GM18873 (cell line): ENCODE measurements at regions not wholly inside any gene's neighbourhood (a gene's known extent, or its start where the extent isn't known, plus 50 kb on each side); places are given as distances from the start of the nearest gene placed in this dataset.

Experiments
- ATAC-seq: cut with Tn5 transposase; IDR thresholded peaks from one replicate; pipeline ENCODE4 v1.9.1; 2021; ENCODE audit warnings: mild to moderate bottlenecking, moderate library complexity, moderate number of reproducible peaks; ENCODE audit not compliant: unreplicated experiment, low FRiP score

DNA sequence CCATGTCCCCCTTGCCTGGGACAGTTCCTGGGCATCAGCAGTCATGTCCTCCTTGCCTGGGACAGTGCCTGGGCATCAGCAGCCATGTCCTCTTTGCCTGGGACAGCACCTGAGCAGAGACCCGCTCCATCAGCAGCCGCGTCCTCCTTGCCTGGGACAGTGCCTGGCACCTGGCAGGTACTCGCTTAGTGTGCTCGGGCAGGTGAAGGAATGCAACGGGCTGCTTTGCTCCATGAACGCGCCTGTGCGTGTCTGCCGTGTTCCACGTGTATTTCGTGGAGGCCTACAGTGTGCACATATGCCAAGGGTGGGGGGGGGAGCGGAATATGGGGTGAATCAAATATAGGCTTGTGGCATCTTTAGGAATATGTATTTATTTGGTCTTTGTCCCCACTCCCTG, 1490.7 kb downstream of the TBC1D22A start:
- no peak for ATAC-seq

GRCh38 chr22:48251629-48252028, 1489.2 kb downstream of the TBC1D22A start:
- no peak for ATAC-seq

DNA sequence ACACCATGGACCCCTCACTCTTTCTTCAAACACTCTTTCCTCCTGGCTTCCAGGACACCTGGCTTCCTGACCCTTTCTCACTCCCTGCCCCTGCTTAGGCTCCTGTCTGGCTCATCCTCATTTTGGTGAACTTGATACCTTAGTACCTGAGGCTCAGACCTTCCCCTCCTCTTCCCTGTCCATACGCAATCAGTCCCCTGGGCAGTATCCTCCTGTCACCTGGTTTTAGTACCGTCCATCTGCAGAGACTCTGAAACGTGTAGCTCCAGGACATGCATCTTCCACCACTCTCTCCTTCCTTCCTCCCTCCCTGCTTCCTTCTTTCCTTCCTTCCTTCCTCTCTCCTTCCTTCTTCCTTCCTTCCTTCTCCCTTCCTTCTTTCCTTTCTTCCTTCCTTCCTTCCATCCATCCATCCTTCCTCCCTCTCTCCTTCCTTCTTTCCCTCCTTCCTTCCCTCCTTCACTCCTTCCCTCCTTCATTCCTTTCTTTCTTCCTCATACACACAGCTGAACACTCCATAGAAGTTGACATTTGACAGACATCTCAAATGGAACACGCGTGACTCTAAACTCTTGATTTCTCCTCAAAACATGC, 1488.6 kb downstream of the TBC1D22A start:
- no peak for ATAC-seq

GRCh38 chr22:48250286-48250895, 1487.9 kb downstream of the TBC1D22A start:
- no peak for ATAC-seq

DNA sequence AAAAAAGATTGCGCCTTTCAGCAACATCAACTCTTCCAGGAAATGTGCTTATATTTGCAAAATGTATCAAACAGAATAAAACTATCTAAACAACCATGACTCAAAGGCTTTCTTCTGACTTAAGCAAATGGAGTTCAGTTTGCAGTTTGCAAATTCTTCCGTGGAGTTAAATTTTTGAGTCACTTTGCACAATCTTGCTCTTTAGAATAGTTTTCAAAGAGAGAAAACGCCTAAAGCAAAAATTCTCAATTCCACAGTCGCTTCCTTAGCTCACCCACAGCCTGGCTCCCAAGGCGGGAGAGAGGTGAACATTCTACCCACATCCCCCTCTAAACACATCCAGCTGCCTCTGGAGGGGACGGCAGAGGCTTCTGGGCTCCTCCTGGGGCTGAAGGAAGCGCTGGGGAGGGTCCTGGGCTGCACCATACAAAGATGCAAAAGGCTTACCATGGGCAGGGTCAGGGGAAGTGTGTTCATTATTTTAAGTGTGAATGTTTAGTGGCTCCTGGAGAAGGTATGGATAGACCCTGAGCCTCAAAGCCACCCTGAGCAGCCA, 1487.3 kb downstream of the TBC1D22A start:
- no peak for ATAC-seq

GRCh38 chr22:48248901-48249455, 1486.5 kb downstream of the TBC1D22A start:
- no peak for ATAC-seq

- no peak for ATAC-seq
Observed at GRCh38 chr22:48247829-48248228, 1485.4 kb downstream of the TBC1D22A start.

- no peak for ATAC-seq
Observed at GRCh38 chr22:48245196-48245485, 1482.7 kb downstream of the TBC1D22A start.

DNA sequence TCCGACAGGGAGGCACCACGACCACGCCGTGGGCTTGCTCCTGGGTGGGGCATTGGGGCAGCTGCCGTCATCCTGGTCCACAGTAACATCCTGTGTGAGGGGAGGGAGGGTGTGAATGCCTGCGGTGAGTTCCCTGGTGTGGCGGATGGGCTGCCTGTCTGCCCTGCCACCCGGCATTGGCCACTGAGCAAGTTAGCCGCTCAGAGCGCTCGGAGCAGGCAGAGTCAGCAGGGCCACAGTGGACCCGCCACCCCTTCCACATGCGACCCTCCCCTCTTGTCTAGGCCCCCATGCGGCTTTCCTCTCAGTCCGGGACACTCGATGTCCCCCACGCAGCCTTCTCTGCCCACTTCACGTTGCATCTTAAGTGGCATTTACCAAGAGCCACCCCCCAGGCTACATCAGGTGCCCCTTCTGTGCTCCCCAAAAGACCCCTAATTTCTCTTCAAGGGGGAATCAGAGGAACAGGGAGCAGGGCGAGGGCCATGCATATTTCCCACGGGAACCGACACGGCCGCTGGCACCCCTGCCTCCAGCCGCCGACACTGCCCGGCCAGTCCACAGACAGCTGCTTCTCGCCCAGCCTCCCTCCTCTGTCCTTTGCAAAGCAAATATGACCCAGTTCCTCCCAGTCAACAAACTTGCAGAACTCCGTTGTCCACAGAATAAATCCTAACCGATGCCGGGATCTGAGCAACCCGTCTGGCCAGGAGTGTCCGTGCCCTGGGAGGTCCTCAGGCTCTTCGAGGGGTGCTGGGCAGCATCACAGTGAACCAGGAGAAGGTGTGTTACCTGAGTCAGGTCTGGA, 1482.1 kb downstream of the TBC1D22A start:
- no peak for ATAC-seq

GRCh38 chr22:48242461-48242864, 1480.0 kb downstream of the TBC1D22A start:
- ATAC-seq = no peak

GRCh38 chr22:48241658-48242057, 1479.2 kb downstream of the TBC1D22A start:
- ATAC-seq = no peak

DNA sequence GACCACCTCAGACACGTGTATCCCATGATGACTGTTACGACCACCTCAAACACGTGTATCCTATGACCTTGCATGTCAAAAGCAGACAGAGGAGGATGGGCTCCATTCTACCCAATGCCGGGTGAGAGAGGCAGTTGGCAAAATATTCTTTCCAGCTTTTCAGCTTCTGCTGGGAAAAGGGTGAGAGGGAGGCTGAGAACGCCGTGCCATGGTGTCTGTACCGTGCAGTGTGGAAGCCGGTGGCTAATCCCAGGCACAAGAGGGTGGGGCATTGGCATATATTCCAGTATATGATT, 1478.4 kb downstream of the TBC1D22A start:
- ATAC-seq = no peak

DNA sequence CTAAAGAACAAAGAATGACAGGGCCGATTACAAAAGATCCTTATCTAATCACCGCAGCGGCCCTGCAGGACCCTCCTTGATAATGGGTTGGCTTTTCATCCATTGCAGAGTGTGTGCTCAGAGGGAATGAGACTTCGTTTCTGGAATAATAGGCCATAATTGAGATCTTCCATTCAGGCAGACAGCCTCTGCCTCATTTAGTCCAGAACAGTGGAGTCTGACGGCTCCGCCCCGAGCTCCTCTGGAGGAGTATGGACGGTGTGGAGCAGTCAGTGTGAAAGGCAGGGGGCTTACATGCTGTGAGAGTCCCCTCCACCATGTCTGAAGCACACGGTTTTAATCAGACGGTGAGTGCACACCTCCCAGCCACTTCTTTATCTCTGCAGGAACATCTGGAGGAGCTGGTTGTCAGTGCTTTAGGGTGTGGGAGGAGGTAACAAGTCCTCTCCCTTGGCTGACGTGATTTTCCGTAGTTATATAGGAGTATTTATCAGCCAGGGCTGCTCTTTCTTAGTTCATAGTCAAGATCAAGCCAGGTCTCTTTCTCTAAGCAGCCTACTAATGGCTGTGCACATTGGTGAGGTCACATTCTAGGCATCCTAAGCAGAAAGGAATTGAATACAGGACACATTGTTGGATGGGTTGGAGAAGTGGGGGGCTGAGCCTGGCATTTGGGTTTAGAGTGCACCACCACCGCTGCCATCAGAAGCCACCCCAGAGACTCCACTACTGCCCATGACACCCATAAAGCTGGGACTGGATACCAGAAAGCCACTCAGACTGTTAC, 1477.9 kb downstream of the TBC1D22A start:
- no peak for ATAC-seq

GRCh38 chr22:48239461-48240147, 1477.2 kb downstream of the TBC1D22A start:
- ATAC-seq = no peak

- ATAC-seq = no peak
Observed at GRCh38 chr22:48238966-48239365, 1476.5 kb downstream of the TBC1D22A start.

DNA sequence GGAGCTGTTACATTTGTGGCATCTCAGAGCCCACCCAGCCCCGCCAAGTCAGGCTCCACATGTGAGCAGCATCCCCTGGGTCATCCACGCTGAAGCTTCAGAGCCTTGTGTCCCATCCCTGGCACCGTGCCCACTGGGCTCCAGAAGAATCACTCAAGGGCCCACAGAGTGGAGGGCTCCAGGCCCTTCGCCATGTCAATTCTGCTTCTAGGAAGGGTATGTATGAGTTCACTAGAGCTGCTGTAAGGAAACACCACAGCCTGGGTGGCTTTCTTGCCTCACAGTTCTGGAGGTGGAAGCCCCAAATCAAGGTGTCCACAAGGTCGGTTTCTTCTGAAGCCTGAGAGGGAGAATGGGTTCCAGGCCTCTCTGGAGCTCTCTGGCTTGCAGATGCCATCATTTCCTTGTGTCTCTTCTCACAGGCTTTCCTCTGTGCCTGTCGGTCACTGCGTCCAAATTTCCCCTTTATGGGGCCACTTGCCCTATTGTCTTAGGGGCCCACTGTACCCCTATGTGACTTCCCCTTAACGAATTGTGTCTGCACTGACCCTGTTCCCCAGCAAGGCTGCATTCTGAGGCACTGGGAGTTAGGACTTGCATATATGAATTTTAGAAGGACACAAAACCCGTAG, 1476.0 kb downstream of the TBC1D22A start:
- ATAC-seq = no peak

DNA sequence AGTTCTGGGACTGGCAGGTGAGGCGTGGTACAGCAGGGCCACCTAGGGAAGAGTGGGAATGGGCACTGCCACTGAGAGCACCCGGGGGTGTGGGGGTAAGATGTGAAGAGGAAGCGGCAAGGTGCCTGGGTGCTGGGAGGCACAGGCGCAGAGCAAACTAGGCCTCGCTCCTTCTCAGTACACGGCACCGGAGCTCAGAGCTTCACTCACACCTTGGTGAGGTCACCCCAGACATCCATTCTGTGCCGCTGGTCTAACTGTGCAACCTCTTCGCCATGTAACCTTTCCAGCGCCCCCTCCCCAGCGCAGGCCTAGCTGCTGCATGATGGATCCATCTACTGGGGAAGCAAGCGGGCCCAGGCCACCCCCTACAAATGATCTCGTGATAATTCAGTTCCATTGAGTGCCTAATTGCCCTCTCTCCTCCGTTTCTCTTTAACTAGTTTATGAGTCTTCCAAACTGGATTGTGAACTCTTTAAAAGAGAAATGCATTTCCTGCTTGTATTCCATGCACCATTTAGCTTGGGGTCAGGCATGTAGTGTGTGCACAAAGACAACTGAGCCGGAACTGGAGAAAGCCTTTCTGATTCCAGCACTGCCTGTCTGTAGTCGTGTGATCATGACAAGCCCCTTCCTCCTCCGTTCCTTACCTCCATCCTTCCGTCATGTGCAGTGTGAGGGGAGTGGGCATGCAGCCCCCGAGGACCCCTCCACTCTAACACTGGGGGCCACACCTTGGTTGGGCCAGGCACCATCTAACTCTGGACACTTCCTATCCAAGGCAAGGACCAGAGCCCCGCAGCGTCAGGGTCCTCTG, 1475.2 kb downstream of the TBC1D22A start:
- ATAC-seq = no peak

GRCh38 chr22:48236261-48236660, 1473.8 kb downstream of the TBC1D22A start:
- ATAC-seq = no peak

- no peak for ATAC-seq
Observed at GRCh38 chr22:48235744-48236143, 1473.3 kb downstream of the TBC1D22A start.
